GM18517 (cell line): ENCODE measurements at regions not wholly inside any gene's neighbourhood (a gene's known extent, or its start where the extent isn't known, plus 50 kb on each side); places are given as distances from the start of the nearest gene placed in this dataset.

Source experiments
- ATAC-seq: cut with Tn5 transposase; IDR thresholded peaks from one replicate; pipeline ENCODE4 v1.9.1; 2021; ENCODE audit warnings: mild to moderate bottlenecking, moderate library complexity; ENCODE audit not compliant: unreplicated experiment

DNA sequence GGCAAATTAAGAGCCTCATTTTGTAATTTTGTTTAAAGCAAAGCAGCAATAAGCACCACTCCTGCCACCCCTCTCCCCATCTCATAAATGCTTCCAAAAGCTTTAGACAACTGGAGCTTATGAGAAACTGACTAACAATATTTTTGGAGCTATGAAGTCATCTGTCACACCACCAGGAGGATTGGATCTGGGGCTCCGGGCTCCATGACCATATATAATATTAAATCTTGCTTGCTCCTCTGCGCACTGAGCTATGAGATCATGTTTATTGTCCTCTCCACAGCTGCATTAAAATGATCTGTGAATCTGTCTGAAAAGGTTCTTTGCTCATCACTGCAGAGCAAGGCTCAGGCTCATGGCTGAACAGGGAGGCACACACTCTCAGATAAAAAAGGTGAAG lies 323.7 kb downstream of the ZNF621 start:
- no peak for ATAC-seq

DNA sequence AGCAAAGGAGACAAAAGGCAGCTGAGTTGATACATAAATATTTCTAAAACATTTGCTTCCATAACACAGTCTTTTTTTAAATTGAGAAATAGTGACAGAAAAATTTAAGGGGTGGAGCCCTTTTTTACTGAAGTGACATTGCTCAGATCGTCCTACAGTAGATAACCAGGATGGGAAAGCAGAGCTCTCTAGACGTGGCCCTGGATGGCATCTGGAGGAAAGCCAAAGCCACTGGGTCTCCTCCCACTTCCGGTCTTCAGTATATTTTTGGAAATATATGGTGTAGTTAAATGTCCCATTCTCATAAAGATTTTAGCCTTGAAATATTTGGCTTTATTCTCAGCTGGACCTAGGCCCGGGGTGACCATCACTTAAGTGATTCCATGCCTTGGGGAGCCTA lies 326.1 kb downstream of the ZNF621 start:
- no peak for ATAC-seq

DNA sequence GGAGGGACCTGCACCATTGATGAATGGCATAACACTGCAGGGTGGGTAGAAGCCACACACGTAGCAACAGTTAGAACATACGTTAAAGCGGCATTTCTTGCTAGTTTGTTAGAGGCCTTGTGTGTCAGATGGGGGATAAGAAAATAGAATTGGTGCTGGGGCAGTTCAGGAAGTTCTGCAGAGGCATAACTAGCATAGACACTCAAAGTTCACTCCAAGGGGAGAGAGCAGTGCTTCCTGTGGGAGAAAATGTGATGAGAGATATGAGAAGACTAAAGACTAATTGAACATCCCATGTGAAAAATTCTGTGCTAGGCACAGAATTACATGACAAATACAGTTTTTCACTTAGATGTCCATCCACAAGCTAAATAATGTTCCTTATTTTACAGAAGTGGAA lies 327.1 kb downstream of the ZNF621 start:
- no peak for ATAC-seq

DNA sequence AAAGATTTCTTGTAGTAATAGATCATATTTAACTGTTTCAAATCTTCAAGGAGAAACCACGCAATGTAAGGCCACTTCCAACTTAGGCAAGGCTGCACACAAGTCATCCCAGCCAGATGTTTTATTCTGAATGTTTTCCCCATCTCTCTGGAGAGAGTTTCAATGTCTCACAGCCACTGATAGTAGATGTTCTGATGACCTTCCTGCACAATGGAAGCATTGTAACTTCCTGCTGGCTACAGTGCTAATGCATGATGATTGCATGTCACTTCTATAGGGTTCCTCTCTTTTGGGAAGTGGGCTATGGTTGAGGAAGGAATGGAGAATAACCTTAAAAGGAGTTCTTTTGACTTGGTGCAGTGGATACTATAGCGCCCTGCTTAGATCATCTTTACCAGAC lies 328.0 kb downstream of the ZNF621 start:
- no peak for ATAC-seq

DNA sequence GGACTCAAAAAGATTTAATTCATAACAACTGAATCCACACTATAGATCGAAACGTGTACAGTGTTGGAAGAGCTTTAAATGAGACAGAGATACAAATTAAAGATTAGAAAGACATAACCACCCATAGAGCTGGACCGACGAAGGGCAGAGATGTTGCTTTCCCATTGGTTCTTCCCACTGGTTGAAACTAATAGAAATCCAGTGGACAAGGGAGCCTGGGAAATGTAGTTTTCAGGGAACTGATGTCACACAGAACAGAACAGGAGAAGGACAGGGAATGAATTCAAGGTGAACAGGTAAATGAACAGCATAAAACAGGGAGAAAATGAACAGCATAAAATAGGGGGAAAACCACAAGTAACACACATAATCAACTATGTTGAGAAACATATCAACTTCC lies 328.7 kb downstream of the ZNF621 start:
- ATAC-seq: no peak

DNA sequence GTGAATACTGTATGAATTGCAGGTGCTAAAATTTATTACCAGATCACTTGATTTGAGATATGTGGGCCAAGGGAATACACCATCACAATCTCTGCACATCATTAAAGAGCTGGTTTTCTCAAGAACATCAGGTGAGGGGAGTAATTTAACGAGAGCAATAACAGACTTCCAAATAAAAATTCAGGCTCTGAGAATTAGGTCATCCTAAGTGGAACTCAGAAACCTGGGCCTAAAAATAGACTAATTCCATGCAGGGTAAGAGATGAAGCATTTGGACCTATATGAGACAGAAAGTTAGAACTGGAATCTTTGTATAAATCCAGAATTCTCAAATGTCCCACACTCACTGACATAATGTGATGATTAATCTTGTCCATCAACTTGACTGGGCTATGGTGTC lies 331.1 kb downstream of the ZNF621 start:
- no peak for ATAC-seq

DNA sequence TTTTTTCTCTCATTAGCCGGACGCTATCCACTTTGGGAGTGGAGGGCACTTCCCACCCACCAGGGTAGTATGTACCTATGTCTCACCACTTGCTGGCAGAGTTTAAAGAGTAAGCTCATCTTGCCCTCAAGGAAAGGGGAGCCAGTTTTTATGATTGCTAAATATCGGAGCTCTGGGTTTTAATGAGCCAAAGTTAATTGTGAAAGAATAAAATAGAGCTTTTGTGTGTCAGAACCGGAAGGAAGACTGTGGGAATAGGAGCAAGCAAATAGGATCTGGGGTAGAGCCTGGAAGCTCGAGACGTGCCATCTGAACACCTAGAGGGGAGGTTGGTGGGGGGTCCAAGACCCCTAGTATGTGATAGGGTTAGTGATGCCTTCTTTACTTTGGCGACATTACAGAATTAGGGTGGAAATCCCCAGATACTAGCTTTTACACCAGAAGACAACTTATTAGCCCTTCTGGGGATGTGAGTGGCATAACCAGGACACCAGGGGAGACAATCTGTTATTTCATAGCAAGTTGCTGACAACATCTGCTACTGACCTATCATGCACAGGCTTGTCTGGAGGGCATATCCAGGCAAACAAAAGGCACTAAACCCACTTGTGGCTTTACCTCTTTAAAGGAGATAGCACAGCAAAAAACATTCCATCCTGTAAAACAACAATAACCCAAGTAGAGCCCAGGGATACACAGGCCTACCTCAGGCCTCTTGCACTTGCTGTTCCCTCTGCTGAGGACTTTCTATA lies 333.8 kb downstream of the ZNF621 start:
- ATAC-seq: no peak

DNA sequence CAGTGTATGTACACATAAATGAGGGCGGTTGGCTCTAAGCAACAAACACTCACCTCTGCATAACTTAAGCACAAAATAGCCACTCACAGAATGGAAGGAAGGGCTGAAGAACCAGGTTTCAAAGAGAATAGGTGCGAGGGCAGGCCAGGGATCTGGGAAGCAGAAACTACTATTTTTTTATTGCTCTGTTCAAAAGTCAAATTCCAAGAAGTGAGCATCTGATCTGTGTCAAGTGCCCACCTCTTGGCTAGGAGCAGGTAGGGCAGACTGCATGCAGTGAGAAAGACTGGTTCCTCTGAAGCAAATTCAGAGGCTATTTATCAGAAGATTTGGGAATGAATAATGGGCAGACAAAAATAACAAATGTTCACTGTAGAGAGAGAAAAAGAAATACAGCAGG lies 336.4 kb upstream of the CTNNB1 start:
- no peak for ATAC-seq

DNA sequence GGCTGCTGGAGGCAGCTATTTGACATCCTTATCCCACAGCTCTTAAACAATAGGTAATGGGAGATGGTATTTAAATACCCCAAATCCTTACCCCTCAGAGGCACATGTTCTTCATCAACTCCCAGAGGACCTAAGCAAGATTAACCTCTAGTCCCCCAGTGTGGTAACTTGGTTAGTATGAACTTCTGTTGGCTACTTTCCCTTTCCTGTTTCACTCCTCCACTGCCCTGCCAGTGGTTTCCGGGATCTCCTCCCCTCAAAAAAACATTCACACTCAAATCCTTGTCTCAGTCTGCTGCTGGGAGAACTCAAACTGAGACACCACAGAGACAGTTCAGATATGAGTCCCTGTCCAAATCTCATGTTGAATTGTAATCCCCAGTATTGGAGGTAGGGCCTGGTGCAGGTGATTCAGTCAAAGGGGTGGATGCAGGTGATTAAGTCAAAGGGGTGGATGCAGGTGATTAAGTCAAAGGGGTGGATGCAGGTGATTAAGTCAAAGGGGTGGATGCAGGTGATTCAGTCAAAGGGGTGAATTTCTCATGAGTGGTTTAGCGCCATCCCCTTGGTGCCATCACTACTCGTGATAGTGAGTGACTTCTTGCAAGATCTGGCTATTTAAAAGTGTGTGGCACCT lies 335.0 kb upstream of the CTNNB1 start:
- ATAC-seq: no peak

DNA sequence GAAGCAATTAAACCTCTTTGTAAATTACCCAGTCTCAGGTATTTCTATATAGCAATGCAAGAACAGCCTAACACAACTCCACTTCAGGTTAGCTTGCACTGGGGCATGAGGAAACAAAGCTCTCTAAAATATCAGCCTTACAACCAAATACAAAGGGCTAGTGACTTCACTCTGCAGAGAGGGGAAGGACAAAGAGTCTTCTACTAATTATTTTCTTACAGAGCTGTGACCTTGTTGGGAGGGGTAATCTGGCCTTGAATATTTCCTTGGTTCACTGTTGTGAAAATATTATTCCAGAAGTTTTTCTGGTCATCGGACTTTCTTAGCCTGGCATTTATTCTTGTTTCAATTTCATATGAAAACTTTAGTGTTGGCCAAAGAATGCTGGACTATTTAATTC lies 334.4 kb upstream of the CTNNB1 start:
- ATAC-seq: no peak

DNA sequence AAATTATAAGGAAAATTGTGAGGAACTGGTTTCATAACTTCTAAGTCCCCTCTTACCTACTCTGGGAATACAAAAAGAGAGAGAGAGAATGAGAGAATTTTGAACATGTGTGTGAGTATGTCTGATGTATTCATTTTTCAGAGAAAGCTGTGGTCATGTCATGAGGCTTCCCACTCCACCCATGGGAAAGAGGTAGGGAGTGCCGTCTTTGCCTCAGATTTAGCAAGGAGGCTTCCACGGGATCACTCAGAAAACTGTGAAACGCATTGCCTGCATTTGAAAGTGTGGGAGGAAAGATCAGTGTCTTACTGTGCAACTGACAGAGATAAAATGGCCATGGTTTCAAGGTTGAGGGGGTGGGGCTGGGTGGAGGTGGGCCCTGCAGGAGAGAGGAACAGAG lies 331.5 kb upstream of the CTNNB1 start:
- ATAC-seq: no peak

DNA sequence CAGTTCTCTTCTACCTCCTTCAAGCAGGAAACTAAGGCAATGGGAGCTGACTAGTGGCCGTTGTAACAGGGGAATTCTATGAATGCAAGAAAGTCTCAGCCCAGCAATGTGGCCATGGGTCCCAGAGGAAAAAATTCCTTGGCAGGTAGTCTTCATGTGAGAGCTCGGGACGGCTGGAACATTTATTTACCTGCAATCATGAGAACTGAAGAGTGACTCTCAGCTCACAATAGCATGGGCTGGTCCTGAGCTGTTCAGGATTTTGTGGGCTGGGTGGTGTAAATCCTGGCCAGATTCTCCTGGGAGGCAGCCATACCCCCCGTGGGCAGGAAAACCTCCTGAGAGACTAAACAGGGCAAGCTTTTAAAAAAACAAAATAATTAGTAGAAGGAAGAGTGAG lies 330.3 kb upstream of the CTNNB1 start:
- ATAC-seq: no peak

DNA sequence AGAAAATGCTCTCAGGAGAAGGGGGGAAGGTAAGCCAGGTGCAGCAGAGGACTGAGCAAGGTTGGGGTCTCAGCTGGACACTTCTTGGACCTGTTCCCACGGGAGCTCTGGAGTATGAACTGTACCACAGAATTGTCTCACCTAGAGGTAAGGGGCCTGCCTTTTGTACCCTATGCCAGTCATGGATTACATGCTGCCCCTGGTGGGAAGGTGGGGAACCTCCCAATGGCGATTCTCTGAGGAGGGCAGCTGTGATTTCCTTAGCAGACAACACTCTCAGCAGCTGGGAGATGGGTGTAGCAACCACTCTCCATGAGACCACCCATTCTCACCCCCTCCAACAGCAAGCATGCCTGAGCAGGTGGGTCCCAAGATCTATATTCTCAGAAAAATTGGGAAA lies 329.4 kb upstream of the CTNNB1 start:
- no peak for ATAC-seq

DNA sequence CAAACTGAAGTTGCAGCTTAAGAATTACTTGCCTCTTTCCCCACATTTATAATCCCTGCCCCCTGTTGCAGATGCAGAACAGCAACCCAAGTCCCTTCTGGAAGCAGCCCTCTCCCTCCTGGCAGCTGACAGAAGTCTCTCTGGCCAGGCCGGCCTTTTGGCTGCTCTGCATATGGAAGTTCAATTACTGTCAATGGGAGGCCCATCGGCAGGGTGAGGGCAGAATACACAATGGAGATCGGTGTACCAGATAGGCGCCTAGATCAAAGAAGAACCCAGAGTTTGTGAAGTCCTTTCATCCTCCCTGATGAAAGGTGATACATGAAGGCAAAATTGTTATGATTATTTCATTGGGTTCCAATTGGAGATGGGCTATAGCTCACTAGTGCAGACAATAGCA lies 327.9 kb upstream of the CTNNB1 start:
- ATAC-seq: no peak

DNA sequence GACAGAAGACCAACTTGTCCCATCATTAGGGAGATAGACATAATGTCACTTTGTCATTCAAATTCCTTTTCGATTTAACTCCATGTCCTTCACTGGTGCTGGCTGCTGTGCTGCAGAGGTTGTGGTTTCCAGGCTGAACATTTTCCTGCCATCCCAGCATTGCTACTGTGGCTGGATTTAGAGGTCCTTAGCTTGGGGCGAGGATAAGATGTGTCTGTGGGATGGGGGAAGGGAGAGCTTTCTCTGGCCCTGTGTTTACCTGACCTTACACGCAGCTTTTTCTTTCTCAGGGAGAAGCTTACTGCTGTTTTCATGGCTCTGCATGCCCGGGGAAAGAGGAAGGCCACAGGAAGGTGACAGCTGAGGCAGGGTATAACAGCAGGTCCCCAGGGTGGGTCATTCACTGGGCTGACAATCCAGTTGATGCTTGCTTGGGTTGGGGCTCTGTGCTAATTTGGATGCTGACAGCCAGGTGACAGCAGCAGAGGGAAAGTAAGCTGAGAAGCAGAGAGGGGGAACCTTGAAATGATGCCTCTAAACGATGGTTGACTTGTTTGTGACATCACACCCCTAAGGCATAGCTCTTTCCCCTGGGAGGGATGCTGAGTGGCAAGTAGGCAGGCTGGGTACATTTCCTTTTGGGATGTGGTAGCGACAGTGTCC lies 326.9 kb upstream of the CTNNB1 start:
- ATAC-seq: no peak

DNA sequence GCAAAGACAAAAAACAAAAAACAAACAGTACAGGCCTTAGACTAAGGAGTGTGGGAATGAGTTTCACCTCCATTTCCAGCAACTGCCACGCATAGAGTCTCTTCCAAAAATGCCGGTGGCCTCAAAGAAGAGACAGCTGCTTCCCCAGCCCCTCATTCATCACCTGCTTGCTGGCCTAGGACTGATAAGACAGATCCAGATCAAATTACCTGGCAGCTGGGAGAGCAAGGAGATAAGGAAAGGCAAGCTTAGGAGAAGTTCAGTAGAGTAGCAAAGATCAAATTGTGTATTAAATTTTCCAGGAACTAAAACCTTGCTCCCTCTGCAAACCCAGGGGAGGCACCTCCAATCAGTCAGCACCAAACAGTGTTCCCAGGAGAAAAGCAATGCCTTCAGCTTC lies 325.8 kb upstream of the CTNNB1 start:
- ATAC-seq: no peak

DNA sequence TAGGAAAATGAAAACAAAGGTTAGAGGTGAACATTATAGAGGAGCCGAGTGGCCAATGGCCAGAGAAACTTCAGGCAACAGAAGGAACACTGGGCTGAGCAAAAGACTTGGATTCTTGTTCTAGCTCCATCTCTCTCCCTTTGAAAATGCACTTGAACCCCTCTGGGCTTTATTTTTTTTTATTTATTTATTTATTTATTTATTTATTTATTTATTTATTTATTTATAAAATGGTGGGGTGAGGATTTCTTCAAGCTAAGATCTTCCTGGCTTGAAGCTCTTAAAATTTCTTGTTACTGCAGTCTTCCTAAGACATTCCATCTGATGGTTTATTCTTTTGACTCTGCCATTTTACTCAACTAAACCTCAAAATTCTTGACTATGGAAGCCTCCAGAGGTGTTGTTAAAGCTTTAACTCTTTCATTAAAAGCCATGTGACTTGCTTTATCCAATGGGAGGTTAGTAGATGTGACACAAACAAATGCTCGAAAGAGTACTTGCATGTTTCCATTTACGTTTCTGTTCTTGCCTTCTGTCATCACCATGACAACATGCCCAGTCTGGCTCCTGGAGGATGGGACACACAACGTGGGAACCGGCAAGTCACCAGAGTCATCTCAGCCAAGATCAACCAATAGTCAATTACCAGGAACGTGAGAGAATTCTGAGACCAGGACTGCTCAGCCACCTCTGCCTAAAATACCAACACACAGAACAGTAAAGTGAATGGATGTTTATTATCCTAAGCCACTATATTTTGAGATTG lies 325.2 kb upstream of the CTNNB1 start:
- ATAC-seq: no peak

DNA sequence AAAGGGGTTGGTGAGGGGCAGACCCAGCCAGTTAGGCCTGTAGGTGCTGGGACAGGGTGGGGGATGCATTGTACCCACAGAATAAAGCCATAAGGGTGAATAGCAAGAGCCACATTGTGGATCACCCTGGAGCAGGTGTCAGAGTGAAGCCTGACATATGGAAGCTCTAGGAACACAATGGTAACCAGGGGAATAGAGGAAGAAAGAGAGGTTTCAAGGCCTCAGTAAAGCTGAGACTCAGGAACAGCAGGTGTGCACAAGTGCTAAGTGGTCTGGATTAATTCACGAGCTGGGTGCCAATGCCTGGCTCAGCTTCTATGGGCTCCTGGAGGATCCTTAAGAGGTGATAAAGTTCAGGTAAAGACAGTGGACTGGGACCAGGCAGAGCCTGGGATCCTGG lies 323.7 kb upstream of the CTNNB1 start:
- ATAC-seq: no peak

DNA sequence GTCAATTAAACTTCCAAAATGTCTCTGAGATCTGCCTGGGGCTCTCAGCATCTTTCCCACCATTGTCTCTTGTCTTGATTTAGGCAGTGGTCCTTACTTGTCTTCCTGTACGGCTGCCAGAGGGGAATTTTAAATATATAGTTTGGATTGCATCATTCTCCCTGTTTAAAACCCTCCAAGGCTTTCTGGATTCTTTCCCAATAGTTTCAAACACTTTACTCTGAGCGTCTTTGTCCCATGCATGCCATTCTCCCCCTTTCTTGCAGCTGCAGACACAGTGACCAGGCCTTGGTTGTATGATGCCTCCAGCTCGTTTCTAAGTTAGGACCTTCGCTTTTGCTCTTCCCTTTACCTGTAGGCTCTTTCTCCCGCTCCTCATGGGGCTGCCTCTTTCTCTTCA lies 323.3 kb upstream of the CTNNB1 start:
- ATAC-seq: no peak

DNA sequence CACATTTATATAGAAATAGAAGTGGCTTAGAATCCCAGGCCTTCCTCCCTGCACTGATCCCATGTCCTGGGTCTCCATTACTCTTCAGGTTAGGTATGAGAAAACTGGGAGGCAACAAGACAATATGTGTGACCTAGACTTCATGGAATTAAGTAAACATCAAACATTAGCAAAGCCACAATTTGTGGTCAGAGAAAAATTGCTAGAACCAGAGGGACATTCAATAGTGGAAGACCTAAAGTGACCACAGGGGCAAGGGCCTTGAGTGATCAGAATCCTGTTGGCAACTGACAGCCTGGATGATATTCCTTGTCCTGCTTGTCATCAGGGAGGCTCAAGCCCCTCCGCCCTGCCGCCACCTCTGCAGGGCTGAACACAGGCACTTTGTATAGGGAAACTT lies 322.8 kb upstream of the CTNNB1 start:
- no peak for ATAC-seq

DNA sequence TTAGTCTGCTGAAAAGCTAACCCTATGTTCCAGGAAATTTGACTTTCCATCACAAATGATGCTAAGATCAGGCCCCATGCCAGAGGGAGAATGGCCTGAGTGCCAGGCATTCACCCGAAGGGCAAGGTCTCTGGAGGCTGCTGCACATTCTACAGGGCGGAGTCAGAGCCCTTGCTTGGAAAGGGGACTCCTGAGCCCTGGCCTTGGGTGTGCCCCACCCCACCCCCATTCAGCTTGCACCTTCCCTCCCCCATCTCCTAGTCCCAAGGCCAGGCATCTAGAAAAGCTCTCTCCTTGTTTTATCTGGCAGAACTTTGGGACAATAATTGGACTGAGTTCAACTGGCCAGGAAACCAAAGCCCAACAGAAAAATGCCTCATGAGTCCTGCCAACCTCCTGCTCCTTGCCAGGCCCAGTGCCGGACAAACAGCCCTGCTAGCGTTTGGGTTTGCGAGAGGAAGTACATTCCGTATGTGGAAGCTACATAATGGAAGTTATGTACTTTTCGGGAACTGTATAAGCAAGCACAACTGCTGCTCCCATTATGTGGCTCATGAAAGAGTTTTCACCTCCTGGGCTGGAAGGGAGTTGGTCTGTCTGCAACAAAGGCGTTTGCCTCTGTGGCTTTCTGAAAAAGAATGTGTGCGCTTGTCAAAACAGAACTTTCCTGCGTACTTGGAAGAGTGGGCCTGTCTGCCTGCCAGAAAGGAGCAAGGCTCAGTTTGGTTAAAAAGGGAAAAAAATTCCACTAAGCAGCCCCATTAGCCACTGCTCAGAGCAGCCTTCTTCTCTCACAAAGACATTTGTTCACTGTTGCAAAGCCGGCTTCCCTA lies 321.5 kb upstream of the CTNNB1 start:
- ATAC-seq: no peak
